Fibroblast of lung (primary cell): ENCODE measurements at regions not wholly inside any gene's neighbourhood (a gene's known extent, or its start where the extent isn't known, plus 50 kb on each side); places are given as distances from the start of the nearest gene placed in this dataset.
"Not testable (repeated sequence)": the region's sequence is repeated elsewhere in the genome, so short reads cannot be mapped to it uniquely, and the experiment has no call there.

Experiments
- CTCF ChIP-seq, 2 donors: IDR thresholded peaks in 1 of 2; conservative IDR thresholded peaks in 1 of 2; 1 replicate in 1 of 2; 2 replicates in 1 of 2; pipeline ENCODE4 v1.5.1; 2011 to 2012; ENCODE audit warnings: low read length in 2 of 2, control low read depth in 1 of 2, inconsistent platforms in 1 of 2, low read depth in 1 of 2, mild to moderate bottlenecking in 1 of 2
- EZH2 ChIP-seq: IDR thresholded peaks from 2 replicates; pipeline ENCODE4 v1.5.1; 2012; ENCODE audit warnings: low read length, control low read depth, mild to moderate bottlenecking; ENCODE audit errors: missing control alignments

GRCh38 chr22:16714568-16714967 lies 110.6 kb downstream of the XKR3 start:
- not testable (repeated sequence) for TF ChIP-seq CTCF (conservative IDR thresholded peaks at IDR 0.05 in 1 of 2, IDR thresholded peaks at IDR 0.05 in 1 of 2; ENCODE audit: low read depth in 1 of 2, low read length in 2 of 2); EZH2
